Fibroblast of lung (primary cell): ENCODE measurements at regions not wholly inside any gene's neighbourhood (a gene's known extent, or its start where the extent isn't known, plus 50 kb on each side); places are given as distances from the start of the nearest gene placed in this dataset.

ENCODE experiments used
- DNase-seq, 2 donors: peaks; one replicate each; pipeline versions ENCODE4 v3.0.0 to v3.0.0-alpha.2; 2010; ENCODE audit warnings: low read depth in 2 of 2
- H2AFZ ChIP-seq: 2 replicates; pipeline ENCODE4 v1.5.1; 2012; ENCODE audit warnings: low read length, control low read depth, inconsistent platforms
- H3K27ac ChIP-seq: 2 replicates; pipeline ENCODE4 v1.5.1; 2011; ENCODE audit warnings: low read length, control low read depth; ENCODE audit not compliant: insufficient read depth
- H3K27me3 ChIP-seq: 2 replicates; pipeline ENCODE4 v1.5.1; 2011; ENCODE audit warnings: mild to moderate bottlenecking, low read length; ENCODE audit not compliant: control insufficient read depth, insufficient read depth
- H3K36me3 ChIP-seq: 2 replicates; pipeline ENCODE4 v1.5.1; 2011; ENCODE audit warnings: low read length; ENCODE audit not compliant: control insufficient read depth, insufficient read depth
- H3K4me1 ChIP-seq: 2 replicates; pipeline ENCODE4 v1.5.1; 2011; ENCODE audit warnings: low read length; ENCODE audit not compliant: control insufficient read depth, insufficient read depth; ENCODE audit errors: extremely low read depth
- H3K4me2 ChIP-seq: 2 replicates; pipeline ENCODE4 v1.5.1; 2011; ENCODE audit warnings: low read length, control low read depth; ENCODE audit not compliant: insufficient read depth; ENCODE audit errors: extremely low read depth
- H3K4me3 ChIP-seq, 4 experiments: fragments of 200-600 bp in 1 of 4; sonication (generic) in 1 of 4; replicated peaks in 1 of 4; 2 replicates each; pipeline ENCODE4 v1.5.1; 2011 to 2016; ENCODE audit warnings: low read length in 4 of 4, low read depth in 3 of 4, mild to moderate bottlenecking in 3 of 4, control low read depth in 2 of 4, inconsistent platforms in 1 of 4, mixed read lengths in 1 of 4; ENCODE audit not compliant: insufficient read depth in 1 of 4; ENCODE audit errors: control extremely low read depth in 1 of 4
- H3K79me2 ChIP-seq: 2 replicates; pipeline ENCODE4 v1.5.1; 2012; ENCODE audit warnings: mild to moderate bottlenecking, low read length, inconsistent platforms; ENCODE audit not compliant: control insufficient read depth, insufficient read depth
- H3K9ac ChIP-seq: 2 replicates; pipeline ENCODE4 v1.5.1; 2011; ENCODE audit warnings: mild to moderate bottlenecking, low read length, control low read depth; ENCODE audit not compliant: insufficient read depth
- H3K9me3 ChIP-seq: 2 replicates; pipeline ENCODE4 v1.5.1; 2012; ENCODE audit warnings: low read depth, low read length; ENCODE audit not compliant: control insufficient read depth, insufficient read depth
- H4K20me1 ChIP-seq: 2 replicates; pipeline ENCODE4 v1.5.1; 2011; ENCODE audit warnings: low read length; ENCODE audit not compliant: control insufficient read depth, insufficient read depth; ENCODE audit errors: extremely low read depth
- EZH2 ChIP-seq: IDR thresholded peaks from 2 replicates; pipeline ENCODE4 v1.5.1; 2012; ENCODE audit warnings: low read length, control low read depth, mild to moderate bottlenecking; ENCODE audit errors: missing control alignments
- TF ChIP-seq, protein P1 (sequence below), 2 donors: IDR thresholded peaks in 1 of 2; conservative IDR thresholded peaks in 1 of 2; 1 replicate in 1 of 2; 2 replicates in 1 of 2; pipeline ENCODE4 v1.5.1; 2011 to 2012; ENCODE audit warnings: low read length in 2 of 2, control low read depth in 1 of 2, inconsistent platforms in 1 of 2, low read depth in 1 of 2, mild to moderate bottlenecking in 1 of 2

DNA sequence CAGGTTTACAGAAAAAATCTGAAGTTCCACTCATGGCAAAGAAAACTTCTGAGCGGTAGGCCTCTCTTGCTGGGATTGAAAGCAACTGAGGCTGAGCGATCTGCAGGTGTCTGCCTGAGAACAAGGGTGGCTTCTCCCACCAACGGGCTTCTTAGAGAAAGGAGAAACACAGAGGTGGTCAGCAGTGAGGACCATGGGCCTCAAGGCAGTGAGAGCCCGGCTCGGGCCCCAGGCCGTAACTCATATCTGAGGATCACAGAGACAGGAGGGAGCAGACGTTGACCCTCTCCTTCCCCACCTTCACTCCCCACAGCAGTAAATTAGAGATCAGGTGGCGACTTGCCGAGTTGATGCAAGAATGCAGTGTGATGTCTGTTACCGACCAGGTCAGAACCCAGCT lies 50.9 kb upstream of the RTL6 start:
- H3K9ac ChIP-seq: no peak overlapping the region
- no peaks in the 10 kb centered on the region for H3K9me3 ChIP-seq
- H3K4me3 ChIP-seq: no peak overlapping the region
- H3K4me1 ChIP-seq: peaks cover 8% of the 10 kb centered on the region
- H3K79me2 ChIP-seq: no peaks in the 10 kb centered on the region
- no peaks in the 10 kb centered on the region for H3K27me3 ChIP-seq
- H4K20me1 ChIP-seq: no peaks in the 10 kb centered on the region
- no peak for DNase-seq
- H3K27ac ChIP-seq: no peak overlapping the region
- H3K36me3 ChIP-seq: no peaks in the 10 kb centered on the region
- no peak overlapping the region for H2AFZ ChIP-seq
- H3K4me2 ChIP-seq: no peak overlapping the region
- no peak for TF ChIP-seq EZH2
- TF ChIP-seq, protein P1, sequence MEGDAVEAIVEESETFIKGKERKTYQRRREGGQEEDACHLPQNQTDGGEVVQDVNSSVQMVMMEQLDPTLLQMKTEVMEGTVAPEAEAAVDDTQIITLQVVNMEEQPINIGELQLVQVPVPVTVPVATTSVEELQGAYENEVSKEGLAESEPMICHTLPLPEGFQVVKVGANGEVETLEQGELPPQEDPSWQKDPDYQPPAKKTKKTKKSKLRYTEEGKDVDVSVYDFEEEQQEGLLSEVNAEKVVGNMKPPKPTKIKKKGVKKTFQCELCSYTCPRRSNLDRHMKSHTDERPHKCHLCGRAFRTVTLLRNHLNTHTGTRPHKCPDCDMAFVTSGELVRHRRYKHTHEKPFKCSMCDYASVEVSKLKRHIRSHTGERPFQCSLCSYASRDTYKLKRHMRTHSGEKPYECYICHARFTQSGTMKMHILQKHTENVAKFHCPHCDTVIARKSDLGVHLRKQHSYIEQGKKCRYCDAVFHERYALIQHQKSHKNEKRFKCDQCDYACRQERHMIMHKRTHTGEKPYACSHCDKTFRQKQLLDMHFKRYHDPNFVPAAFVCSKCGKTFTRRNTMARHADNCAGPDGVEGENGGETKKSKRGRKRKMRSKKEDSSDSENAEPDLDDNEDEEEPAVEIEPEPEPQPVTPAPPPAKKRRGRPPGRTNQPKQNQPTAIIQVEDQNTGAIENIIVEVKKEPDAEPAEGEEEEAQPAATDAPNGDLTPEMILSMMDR (conservative IDR thresholded peaks at IDR 0.05 in 1 of 2, IDR thresholded peaks at IDR 0.05 in 1 of 2; ENCODE audit: low read depth in 1 of 2, low read length in 2 of 2): no peak
